H1 (cell line): ENCODE measurements at regions not wholly inside any gene's neighbourhood (a gene's known extent, or its start where the extent isn't known, plus 50 kb on each side); places are given as distances from the start of the nearest gene placed in this dataset.

ENCODE experiments used
- POLR2A ChIP-seq, 2 experiments: IDR thresholded peaks; 1 replicate in 1 of 2; 2 replicates in 1 of 2; pipeline ENCODE4 v1.6.1; 2011; ENCODE audit warnings: low read depth in 2 of 2, low read length in 2 of 2, mild to moderate bottlenecking in 2 of 2; ENCODE audit errors: control extremely low read depth in 1 of 2
- POLR2AphosphoS5 ChIP-seq: IDR thresholded peaks from 2 replicates; pipeline ENCODE4 v1.6.1; 2011; ENCODE audit warnings: low read depth, low read length
- RXRA ChIP-seq: IDR thresholded peaks from 2 replicates; pipeline ENCODE4 v1.6.1; 2011; ENCODE audit warnings: low read depth, mild to moderate bottlenecking, low read length, moderate library complexity; ENCODE audit not compliant: insufficient read depth
- TBP ChIP-seq: IDR thresholded peaks from 2 replicates; pipeline ENCODE4 v1.6.1; 2011; ENCODE audit warnings: low read depth, low read length, improper control_type of control experiment
- YY1 ChIP-seq: IDR thresholded peaks from 2 replicates; pipeline ENCODE4 v1.6.1; 2011; ENCODE audit warnings: low read depth, mild to moderate bottlenecking, low read length
- TF ChIP-seq, protein P1 (sequence below), 3 experiments: IDR thresholded peaks; 1 replicate in 2 of 3; 2 replicates in 1 of 3; pipeline versions ENCODE4 v1.5.1 to v1.6.1; 2011; ENCODE audit warnings: low read length in 3 of 3, mild to moderate bottlenecking in 3 of 3, inconsistent platforms in 2 of 3, low read depth in 1 of 3, moderate library complexity in 1 of 3; ENCODE audit not compliant: insufficient read depth in 1 of 3; ENCODE audit errors: control extremely low read depth in 1 of 3

- TF ChIP-seq POLR2A (IDR thresholded peaks at IDR 0.05; ENCODE audit: control extremely low read depth in 1 of 2, low read depth in 2 of 2, low read length in 2 of 2): no peak
- TF ChIP-seq, protein P1, sequence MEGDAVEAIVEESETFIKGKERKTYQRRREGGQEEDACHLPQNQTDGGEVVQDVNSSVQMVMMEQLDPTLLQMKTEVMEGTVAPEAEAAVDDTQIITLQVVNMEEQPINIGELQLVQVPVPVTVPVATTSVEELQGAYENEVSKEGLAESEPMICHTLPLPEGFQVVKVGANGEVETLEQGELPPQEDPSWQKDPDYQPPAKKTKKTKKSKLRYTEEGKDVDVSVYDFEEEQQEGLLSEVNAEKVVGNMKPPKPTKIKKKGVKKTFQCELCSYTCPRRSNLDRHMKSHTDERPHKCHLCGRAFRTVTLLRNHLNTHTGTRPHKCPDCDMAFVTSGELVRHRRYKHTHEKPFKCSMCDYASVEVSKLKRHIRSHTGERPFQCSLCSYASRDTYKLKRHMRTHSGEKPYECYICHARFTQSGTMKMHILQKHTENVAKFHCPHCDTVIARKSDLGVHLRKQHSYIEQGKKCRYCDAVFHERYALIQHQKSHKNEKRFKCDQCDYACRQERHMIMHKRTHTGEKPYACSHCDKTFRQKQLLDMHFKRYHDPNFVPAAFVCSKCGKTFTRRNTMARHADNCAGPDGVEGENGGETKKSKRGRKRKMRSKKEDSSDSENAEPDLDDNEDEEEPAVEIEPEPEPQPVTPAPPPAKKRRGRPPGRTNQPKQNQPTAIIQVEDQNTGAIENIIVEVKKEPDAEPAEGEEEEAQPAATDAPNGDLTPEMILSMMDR (IDR thresholded peaks at IDR 0.05; ENCODE audit: control extremely low read depth in 1 of 3, insufficient read depth in 1 of 3, low read depth in 1 of 3, low read length in 3 of 3): no peak
- TF ChIP-seq POLR2AphosphoS5: no peak
- no peak for TF ChIP-seq YY1
- no peak for TF ChIP-seq TBP
- TF ChIP-seq RXRA: no peak
Observed at GRCh38 chr10:22054961-22055360, 51.4 kb upstream of the DNAJC1 start.
